H1 (cell line): ENCODE measurements at regions not wholly inside any gene's neighbourhood (a gene's known extent, or its start where the extent isn't known, plus 50 kb on each side); places are given as distances from the start of the nearest gene placed in this dataset.

Source experiments
- CTCF ChIA-PET: fragments of 300-600 bp; sonication (Branson Sonifier 250); formaldehyde crosslinking; loops from one replicate; lab custom pipeline; 2021; ENCODE audit not compliant: partially characterized antibody; lab: Charles Lee
- POLR2A ChIA-PET: fragments of 300-600 bp; sonication (Branson Sonifier 250); formaldehyde crosslinking; loops from one replicate; lab custom pipeline; 2021; ENCODE audit warnings: inconsistent platforms; ENCODE audit not compliant: partially characterized antibody; lab: Charles Lee
- DNase-seq, 2 experiments: peaks; one replicate each; pipeline versions ENCODE4 v3.0.0 to v3.0.0-alpha.2; 2010 to 2022; ENCODE audit warnings: low spot score in 2 of 2, low read depth in 1 of 2, mixed read lengths in 1 of 2
- FAIRE-seq: peaks from 2 replicates; lab custom pipeline; 2011; peaks lifted over from hg19 to GRCh38; lab: Jason Lieb, UNC
- H2AFZ ChIP-seq: 2 replicates; pipeline ENCODE4 v1.8.1; 2012; ENCODE audit warnings: low read length, inconsistent platforms
- H2AK5ac ChIP-seq: 2 replicates; pipeline ENCODE4 v1.6.1; 2013; ENCODE audit warnings: low read depth, low read length
- H2BK120ac ChIP-seq: replicated peaks from 2 replicates; pipeline ENCODE3; 2013; ENCODE audit warnings: low read depth, low read length, inconsistent platforms
- H2BK12ac ChIP-seq: 2 replicates; pipeline ENCODE4 v1.6.1; 2013; ENCODE audit warnings: low read depth, low read length
- H2BK15ac ChIP-seq: 2 replicates; pipeline ENCODE4 v1.6.1; 2013; ENCODE audit warnings: low read length
- H2BK20ac ChIP-seq: 2 replicates; pipeline ENCODE4 v1.6.1; 2013; ENCODE audit warnings: low read length
- H2BK5ac ChIP-seq: 2 replicates; pipeline ENCODE4 v1.6.1; 2013; ENCODE audit warnings: low read depth, low read length
- H3K14ac ChIP-seq: 2 replicates; pipeline ENCODE4 v1.6.1; 2013; ENCODE audit warnings: inconsistent platforms; ENCODE audit not compliant: insufficient read length
- H3K18ac ChIP-seq: 2 replicates; pipeline ENCODE4 v1.6.1; 2013; ENCODE audit warnings: low read length; ENCODE audit errors: extremely low read depth
- H3K23ac ChIP-seq: 2 replicates; pipeline ENCODE4 v1.6.1; 2013; ENCODE audit warnings: inconsistent platforms; ENCODE audit not compliant: insufficient read length
- H3K23me2 ChIP-seq: 2 replicates; pipeline ENCODE4 v1.6.1; 2013; ENCODE audit warnings: low read depth, low read length
- H3K27ac ChIP-seq: 2 replicates; pipeline ENCODE4 v1.6.1; 2011; ENCODE audit warnings: low read depth, low read length, inconsistent platforms
- H3K27me3 ChIP-seq, 4 experiments: replicated peaks in 1 of 4; 1 replicate in 1 of 4; 2 replicates in 3 of 4; pipeline versions ENCODE4 v1.6.1 to v1.8.1; 2011 to 2013; ENCODE audit warnings: low read length in 3 of 4, mild to moderate bottlenecking in 3 of 4, inconsistent platforms in 2 of 4, mixed read lengths in 2 of 4, moderate library complexity in 1 of 4; ENCODE audit not compliant: control insufficient read depth in 3 of 4, insufficient read depth in 3 of 4; ENCODE audit errors: extremely low read depth in 1 of 4
- H3K36me3 ChIP-seq, 4 experiments: 2 replicates each; pipeline versions ENCODE4 v1.6.1 to v1.8.1; 2011 to 2013; ENCODE audit warnings: mild to moderate bottlenecking in 4 of 4, low read length in 3 of 4, moderate library complexity in 2 of 4, control low read depth in 1 of 4, inconsistent platforms in 1 of 4; ENCODE audit not compliant: insufficient read depth in 4 of 4, control insufficient read depth in 2 of 4
- H3K4ac ChIP-seq: replicated peaks from 2 replicates; pipeline ENCODE3; 2013; ENCODE audit warnings: low read length, low read depth, mixed read lengths, inconsistent platforms; ENCODE audit not compliant: insufficient read length
- H3K4me1 ChIP-seq, 4 experiments: replicated peaks in 1 of 4; 1 replicate in 1 of 4; 2 replicates in 3 of 4; pipeline versions ENCODE4 v1.6.1 to v1.8.1; 2011 to 2013; ENCODE audit warnings: low read length in 3 of 4, inconsistent platforms in 2 of 4, mixed read lengths in 1 of 4; ENCODE audit not compliant: insufficient read depth in 4 of 4, control insufficient read depth in 3 of 4
- H3K4me2 ChIP-seq, 2 experiments: 2 replicates each; pipeline versions ENCODE4 v1.6.1 to v1.8.1; 2011 to 2013; ENCODE audit warnings: low read depth in 2 of 2, low read length in 2 of 2, control low read depth in 1 of 2, inconsistent platforms in 1 of 2, mild to moderate bottlenecking in 1 of 2; ENCODE audit not compliant: insufficient read depth in 1 of 2
- H3K4me3 ChIP-seq, 4 experiments: fragments of 200-600, 300-600 bp in 1 of 4; sonication (generic), shearing (Covaris generic), sonication (Bioruptor Twin) in 1 of 4; 2 replicates each; pipeline versions ENCODE4 v1.5.1 to v1.8.1; 2011 to 2016; ENCODE audit warnings: low read length in 4 of 4, low read depth in 3 of 4, control low read depth in 2 of 4, inconsistent platforms in 2 of 4, mild to moderate bottlenecking in 2 of 4, mixed read lengths in 1 of 4, moderate library complexity in 1 of 4; ENCODE audit not compliant: insufficient read depth in 2 of 4; ENCODE audit errors: extremely low read depth in 1 of 4
- H3K56ac ChIP-seq: replicated peaks from 2 replicates; pipeline ENCODE3; 2013; ENCODE audit warnings: low read depth, mild to moderate bottlenecking, mixed read lengths, low read length, inconsistent platforms; ENCODE audit not compliant: insufficient read length
- H3K79me1 ChIP-seq: 2 replicates; pipeline ENCODE4 v1.6.1; 2013; ENCODE audit warnings: low read depth, low read length, control low read depth
- H3K79me2 ChIP-seq, 2 experiments: 2 replicates each; pipeline versions ENCODE4 v1.6.1 to v1.8.1; 2012 to 2013; ENCODE audit warnings: low read length in 2 of 2, mild to moderate bottlenecking in 2 of 2, inconsistent platforms in 1 of 2; ENCODE audit not compliant: insufficient read depth in 2 of 2, control insufficient read depth in 1 of 2
- H3K9ac ChIP-seq, 4 experiments: replicated peaks in 1 of 4; 1 replicate in 1 of 4; 2 replicates in 3 of 4; pipeline versions ENCODE4 v1.6.1 to v1.8.1; 2011 to 2013; ENCODE audit warnings: low read depth in 3 of 4, low read length in 3 of 4, control low read depth in 2 of 4, mild to moderate bottlenecking in 2 of 4, moderate library complexity in 2 of 4, inconsistent platforms in 1 of 4; ENCODE audit errors: extremely low read depth in 1 of 4
- H3K9me3 ChIP-seq, 2 experiments: 2 replicates each; pipeline versions ENCODE4 v1.6.1 to v1.8.1; 2012 to 2013; ENCODE audit warnings: mild to moderate bottlenecking in 2 of 2, moderate library complexity in 2 of 2, control low read depth in 1 of 2, inconsistent platforms in 1 of 2, low read depth in 1 of 2, low read length in 1 of 2, mixed read lengths in 1 of 2; ENCODE audit not compliant: insufficient read depth in 2 of 2
- H4K20me1 ChIP-seq, 2 experiments: replicated peaks in 1 of 2; 2 replicates each; pipeline versions ENCODE3 to v1.8.1; 2011 to 2013; ENCODE audit warnings: inconsistent platforms in 2 of 2, low read length in 2 of 2, mild to moderate bottlenecking in 1 of 2; ENCODE audit not compliant: insufficient read depth in 2 of 2, control insufficient read depth in 1 of 2
- H4K5ac ChIP-seq: 2 replicates; pipeline ENCODE4 v1.6.1; 2013; ENCODE audit warnings: low read length, low read depth, mixed read lengths, inconsistent platforms; ENCODE audit not compliant: insufficient read length
- H4K8ac ChIP-seq: 2 replicates; pipeline ENCODE4 v1.8.0; 2013; ENCODE audit warnings: mild to moderate bottlenecking, moderate library complexity, low read length, inconsistent platforms; ENCODE audit not compliant: insufficient read depth; ENCODE audit errors: extremely low read depth
- H4K91ac ChIP-seq: replicated peaks from 2 replicates; pipeline ENCODE3; 2013; ENCODE audit warnings: low read length, mixed read lengths, inconsistent platforms; ENCODE audit not compliant: insufficient read length
- CTCF ChIP-seq, 3 experiments: IDR thresholded peaks; 1 replicate in 2 of 3; 2 replicates in 1 of 3; pipeline versions ENCODE4 v1.5.1 to v1.6.1; 2011; ENCODE audit warnings: low read length in 3 of 3, mild to moderate bottlenecking in 3 of 3, inconsistent platforms in 2 of 3, low read depth in 1 of 3, moderate library complexity in 1 of 3; ENCODE audit not compliant: insufficient read depth in 1 of 3; ENCODE audit errors: control extremely low read depth in 1 of 3
- GTF2F1 ChIP-seq: IDR thresholded peaks from 2 replicates; pipeline ENCODE4 v1.6.1; 2012; ENCODE audit warnings: low read depth, low read length, improper control_type of control experiment, borderline replicate concordance
- MAX ChIP-seq: IDR thresholded peaks from 2 replicates; pipeline ENCODE4 v1.6.1; 2012; ENCODE audit warnings: inconsistent platforms
- RFX5 ChIP-seq: IDR thresholded peaks from 2 replicates; pipeline ENCODE4 v1.6.1; 2011; ENCODE audit warnings: low read depth, low read length, improper control_type of control experiment, borderline replicate concordance
- YY1 ChIP-seq: IDR thresholded peaks from 2 replicates; pipeline ENCODE4 v1.6.1; 2011; ENCODE audit warnings: low read depth, mild to moderate bottlenecking, low read length
- WGBS, 2 experiments: shearing (Covaris generic) in 1 of 2; methylation state at CpG; one replicate each; pipeline versions ENCODE4 v1.1.6 to v1.1.7; 2013 to 2015; ENCODE audit warnings: low lambda C conversion rate in 2 of 2, mixed read lengths in 2 of 2, inconsistent platforms in 1 of 2, low coverage in 1 of 2, missing lambda C conversion rate in 1 of 2; ENCODE audit not compliant: insufficient replicate concordance in 2 of 2, insufficient coverage in 1 of 2, insufficient read length in 1 of 2; ENCODE audit errors: extremely low coverage in 1 of 2, missing lambda C conversion rate in 1 of 2; 5-methylcytosine and 5-hydroxymethylcytosine counted together

GRCh38 chr5:54831233-54831632 lies 154.2 kb downstream of the ESM1 start:
- Histone ChIP-seq H3K4ac (no peak overlapping the region), H3K23ac (no peak overlapping the region), H3K4me1 (no peaks in the 10 kb centered on the region), H2BK12ac (no peak overlapping the region), H2BK15ac (no peak overlapping the region), H3K18ac (no peak overlapping the region), H3K36me3 (no peaks in the 10 kb centered on the region), H3K23me2 (no peaks in the 10 kb centered on the region), H2BK5ac (no peak overlapping the region), H2BK120ac (no peak overlapping the region), H3K79me2 (no peaks in the 10 kb centered on the region), H3K27me3 (no peaks in the 10 kb centered on the region), H4K91ac (no peak overlapping the region), H3K56ac (no peak overlapping the region), H4K5ac (no peak overlapping the region), H3K79me1 (no peaks in the 10 kb centered on the region), H2AK5ac (no peak overlapping the region), H4K8ac (no peak overlapping the region), H2BK20ac (no peak overlapping the region)
- 93% methylated on average over 3 of the region's 4 CpGs; no CpG with 5 or more reads in 1 of the 2 experiments for WGBS, 2 experiments
- CTCF ChIA-PET, result interaction anchor here (1.5 kb wide), 1 partner anchor 310 kb away, joined by 5 read pairs; no protein-coding TSS in a partner anchor
- DNase-seq, result no peak
- POLR2A ChIA-PET, result no interaction called here
- TF ChIP-seq GTF2F1 (no peak), CTCF (IDR thresholded peaks at IDR 0.05; ENCODE audit: control extremely low read depth in 1 of 3, insufficient read depth in 1 of 3, low read depth in 1 of 3, low read length in 3 of 3) (no peak), YY1 (no peak), MAX (no peak), RFX5 (no peak)
- TF ChIP-seq, all 59 proteins: peak for 0
- Histone ChIP-seq H3K9me3 (no peaks in the 10 kb centered on the region), H3K4me2 (no peak overlapping the region), H3K9ac (no peak overlapping the region), H2AFZ (no peak overlapping the region), H3K4me3 (no peak overlapping the region), H3K14ac (no peak overlapping the region), H3K27ac (no peak overlapping the region), H4K20me1 (no peaks in the 10 kb centered on the region)
- no peak for FAIRE-seq
